ENCODE measurements at regions not wholly inside any gene's neighbourhood (a gene's known extent, or its start where the extent isn't known, plus 50 kb on each side); places are given as distances from the start of the nearest gene placed in this dataset.

DNA sequence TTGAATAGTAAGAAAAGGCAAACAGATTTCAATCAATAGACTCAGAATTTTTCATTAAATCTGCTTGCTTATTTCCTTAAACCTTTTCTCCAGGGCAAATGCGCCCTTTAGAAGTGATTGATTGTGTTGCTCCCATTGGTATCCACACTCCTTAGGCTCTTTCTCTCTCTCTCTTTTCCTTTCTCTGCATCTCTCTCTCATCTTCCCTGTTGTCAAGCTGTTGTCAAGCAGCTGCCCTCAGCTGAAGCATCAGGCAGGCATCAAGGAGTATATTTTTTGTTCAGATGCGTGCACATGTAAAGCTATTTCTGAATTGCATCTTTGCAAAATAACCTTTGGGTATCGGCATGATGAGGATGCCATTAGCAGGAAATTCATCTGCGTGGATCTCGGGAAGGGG is 107.2 kb upstream of the PLET1 start:
- H3K4me1 ChIP-seq (ENCODE audit: control insufficient read depth in 2 of 2, insufficient read depth in 2 of 2, low read length in 1 of 2): no peaks in the 10 kb centered on the region
- H3K4me3 ChIP-seq (ENCODE audit: low read depth in 1 of 2, low read length in 2 of 2): no peak overlapping the region
- peaks cover 0 to 3% of the 10 kb centered on the region in 2 donors for H3K9me3 ChIP-seq (ENCODE audit: control insufficient read depth in 2 of 2, insufficient read depth in 1 of 2, low read depth in 1 of 2, low read length in 1 of 2)
- no peak overlapping the region for H3K27ac ChIP-seq (ENCODE audit: low read depth in 2 of 2, low read length in 1 of 2)
- H3K36me3 ChIP-seq (ENCODE audit: control insufficient read depth in 2 of 2, insufficient read depth in 2 of 2, low read length in 1 of 2): no peaks in the 10 kb centered on the region
- H3K27me3 ChIP-seq (ENCODE audit: control insufficient read depth in 1 of 2, insufficient read depth in 2 of 2, low read length in 2 of 2): no peaks in the 10 kb centered on the region
- WGBS, 2 donors: 93% methylated on average over 5 of the region's 5 CpGs

DNA sequence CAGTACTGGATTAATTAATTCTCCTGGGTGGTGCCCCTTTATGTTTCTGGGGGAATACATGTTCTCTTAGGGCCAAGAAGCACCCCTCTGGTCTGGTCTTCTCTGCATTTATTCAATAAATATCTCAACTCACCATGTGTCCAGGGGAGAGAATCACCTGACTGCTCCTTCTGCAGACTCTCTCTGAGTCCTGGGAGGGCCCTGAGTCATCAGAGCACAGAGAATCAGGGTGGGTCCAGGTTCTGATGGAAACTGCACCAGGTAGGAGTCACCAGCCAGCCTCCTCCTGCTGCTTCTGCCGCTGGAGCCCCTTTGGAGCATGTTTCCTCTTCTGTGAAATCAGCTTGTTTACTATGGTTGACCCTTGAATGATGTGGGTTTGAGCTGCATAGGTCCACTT is 107.7 kb upstream of the PLET1 start:
- peaks cover 0 to 3% of the 10 kb centered on the region in 2 donors for H3K9me3 ChIP-seq (ENCODE audit: control insufficient read depth in 2 of 2, insufficient read depth in 1 of 2, low read depth in 1 of 2, low read length in 1 of 2)
- H3K4me1 ChIP-seq (ENCODE audit: control insufficient read depth in 2 of 2, insufficient read depth in 2 of 2, low read length in 1 of 2): no peaks in the 10 kb centered on the region
- H3K27ac ChIP-seq (ENCODE audit: low read depth in 2 of 2, low read length in 1 of 2): no peak overlapping the region
- no peak overlapping the region for H3K4me3 ChIP-seq (ENCODE audit: low read depth in 1 of 2, low read length in 2 of 2)
- no peaks in the 10 kb centered on the region for H3K27me3 ChIP-seq (ENCODE audit: control insufficient read depth in 1 of 2, insufficient read depth in 2 of 2, low read length in 2 of 2)
- 84 to 91% methylated on average over 1 of the region's 1 CpG for WGBS, 2 donors
- no peaks in the 10 kb centered on the region for H3K36me3 ChIP-seq (ENCODE audit: control insufficient read depth in 2 of 2, insufficient read depth in 2 of 2, low read length in 1 of 2)

GRCh38 chr11:112369374-112369773 is 108.7 kb upstream of the PLET1 start:
- no peak overlapping the region for H3K27ac ChIP-seq (ENCODE audit: low read depth in 2 of 2, low read length in 1 of 2)
- WGBS, 2 donors: 61 to 72% methylated on average over 1 of the region's 1 CpG
- no peaks in the 10 kb centered on the region for H3K27me3 ChIP-seq (ENCODE audit: control insufficient read depth in 1 of 2, insufficient read depth in 2 of 2, low read length in 2 of 2)
- H3K4me1 ChIP-seq (ENCODE audit: control insufficient read depth in 2 of 2, insufficient read depth in 2 of 2, low read length in 1 of 2): no peaks in the 10 kb centered on the region
- H3K4me3 ChIP-seq (ENCODE audit: low read depth in 1 of 2, low read length in 2 of 2): no peak overlapping the region
- peaks cover 0 to 3% of the 10 kb centered on the region in 2 donors for H3K9me3 ChIP-seq (ENCODE audit: control insufficient read depth in 2 of 2, insufficient read depth in 1 of 2, low read depth in 1 of 2, low read length in 1 of 2)
- no peaks in the 10 kb centered on the region for H3K36me3 ChIP-seq (ENCODE audit: control insufficient read depth in 2 of 2, insufficient read depth in 2 of 2, low read length in 1 of 2)

DNA sequence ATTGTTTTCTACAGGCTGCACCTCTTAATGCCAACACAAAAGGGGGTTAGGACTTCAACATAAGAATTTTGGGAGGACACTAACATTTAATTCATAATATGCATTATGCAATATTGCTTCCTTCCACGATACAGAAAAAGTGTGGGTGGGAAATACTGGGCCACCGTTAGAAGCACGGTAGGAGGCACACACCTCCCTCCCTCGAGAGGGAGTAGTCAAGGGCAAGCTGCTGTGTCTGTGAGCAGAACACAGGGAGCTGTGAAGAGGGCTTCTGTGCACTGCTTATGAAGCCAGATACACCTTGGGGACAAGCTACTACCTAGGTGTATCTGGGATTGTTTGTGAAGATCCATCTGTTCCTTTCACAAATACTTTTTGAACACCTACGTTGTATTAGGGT is 109.3 kb upstream of the PLET1 start:
- Histone ChIP-seq H3K4me3 (ENCODE audit: low read depth in 1 of 2, low read length in 2 of 2) (no peak overlapping the region), H3K36me3 (ENCODE audit: control insufficient read depth in 2 of 2, insufficient read depth in 2 of 2, low read length in 1 of 2) (no peaks in the 10 kb centered on the region), H3K9me3 (ENCODE audit: control insufficient read depth in 2 of 2, insufficient read depth in 1 of 2, low read depth in 1 of 2, low read length in 1 of 2) (peaks cover 0 to 3% of the 10 kb centered on the region in 2 donors), H3K27me3 (ENCODE audit: control insufficient read depth in 1 of 2, insufficient read depth in 2 of 2, low read length in 2 of 2) (no peaks in the 10 kb centered on the region), H3K27ac (ENCODE audit: low read depth in 2 of 2, low read length in 1 of 2) (no peak overlapping the region), H3K4me1 (ENCODE audit: control insufficient read depth in 2 of 2, insufficient read depth in 2 of 2, low read length in 1 of 2) (no peaks in the 10 kb centered on the region)
- WGBS, 2 donors: 69 to 82% methylated on average over 5 of the region's 5 CpGs

DNA sequence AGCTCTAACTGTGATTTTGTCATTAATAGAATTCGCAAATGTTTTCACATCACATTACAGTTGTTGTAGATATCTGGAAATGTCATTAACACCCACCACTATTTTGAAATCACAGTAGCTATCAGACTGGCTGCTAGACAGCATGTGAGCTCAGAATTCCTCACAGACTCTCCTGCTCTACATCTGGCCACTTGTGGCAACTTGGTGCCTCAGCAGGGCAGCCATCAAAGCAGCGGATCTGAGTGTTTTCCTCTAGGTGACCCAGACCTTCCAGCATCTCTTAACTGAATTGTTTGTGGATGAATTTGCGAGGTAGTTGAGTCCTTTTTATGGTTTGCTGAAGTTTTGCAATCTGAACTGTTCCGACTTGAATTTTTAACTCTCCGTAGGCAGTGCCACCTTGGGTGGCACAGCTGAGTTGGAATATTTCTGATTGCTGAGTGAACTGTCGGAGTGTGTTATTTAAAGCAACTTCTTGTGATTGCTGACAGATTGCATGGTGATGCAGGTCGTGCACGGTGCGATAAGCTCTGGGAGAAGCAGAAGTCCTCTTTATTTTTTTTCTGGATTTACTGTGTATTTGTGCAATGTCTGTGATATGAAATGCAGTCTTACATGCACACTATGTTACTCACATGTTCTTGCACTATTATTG is 114.0 kb upstream of the PLET1 start:
- no peaks in the 10 kb centered on the region for H3K27me3 ChIP-seq (ENCODE audit: control insufficient read depth in 1 of 2, insufficient read depth in 2 of 2, low read length in 2 of 2)
- H3K9me3 ChIP-seq (ENCODE audit: control insufficient read depth in 2 of 2, insufficient read depth in 1 of 2, low read depth in 1 of 2, low read length in 1 of 2): peaks cover 0 to 3% of the 10 kb centered on the region in 2 donors
- H3K4me1 ChIP-seq (ENCODE audit: control insufficient read depth in 2 of 2, insufficient read depth in 2 of 2, low read length in 1 of 2): no peaks in the 10 kb centered on the region
- H3K36me3 ChIP-seq (ENCODE audit: control insufficient read depth in 2 of 2, insufficient read depth in 2 of 2, low read length in 1 of 2): no peaks in the 10 kb centered on the region
- H3K27ac ChIP-seq (ENCODE audit: low read depth in 2 of 2, low read length in 1 of 2): no peak overlapping the region
- no peak overlapping the region for H3K4me3 ChIP-seq (ENCODE audit: low read depth in 1 of 2, low read length in 2 of 2)
- WGBS, 2 donors: 87 to 90% methylated on average over 9 of the region's 9 CpGs

DNA sequence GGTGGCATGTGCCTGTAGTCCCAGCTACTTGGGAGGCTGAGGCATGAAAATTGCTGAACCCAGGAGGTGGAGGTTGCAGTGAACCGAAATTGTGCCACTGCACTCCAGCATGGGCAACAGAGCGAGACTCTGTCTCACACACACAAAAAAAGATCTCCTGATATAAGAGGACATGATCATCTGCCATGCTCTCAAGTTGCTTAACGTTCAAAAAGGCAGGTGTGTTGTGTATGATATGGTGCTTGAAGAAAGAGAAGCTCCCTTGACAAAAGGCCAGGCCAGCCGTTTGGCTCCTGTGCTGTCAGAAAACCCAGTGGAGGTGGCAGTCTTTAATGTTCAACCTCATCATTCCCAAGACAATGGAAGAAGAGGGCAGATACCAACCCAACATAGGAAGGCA is 117.3 kb upstream of the PLET1 start:
- H3K4me3 ChIP-seq (ENCODE audit: low read depth in 1 of 2, low read length in 2 of 2): no peak overlapping the region
- no peaks in the 10 kb centered on the region for H3K27me3 ChIP-seq (ENCODE audit: control insufficient read depth in 1 of 2, insufficient read depth in 2 of 2, low read length in 2 of 2)
- H3K4me1 ChIP-seq (ENCODE audit: control insufficient read depth in 2 of 2, insufficient read depth in 2 of 2, low read length in 1 of 2): peaks cover 0 to 4% of the 10 kb centered on the region in 2 donors
- H3K9me3 ChIP-seq (ENCODE audit: control insufficient read depth in 2 of 2, insufficient read depth in 1 of 2, low read depth in 1 of 2, low read length in 1 of 2): no peaks in the 10 kb centered on the region
- H3K27ac ChIP-seq (ENCODE audit: low read depth in 2 of 2, low read length in 1 of 2): no peak overlapping the region
- WGBS, 2 donors: 85% methylated on average over 4 of the region's 4 CpGs
- no peaks in the 10 kb centered on the region for H3K36me3 ChIP-seq (ENCODE audit: control insufficient read depth in 2 of 2, insufficient read depth in 2 of 2, low read length in 1 of 2)

- Histone ChIP-seq H3K27ac (ENCODE audit: low read depth in 2 of 2, low read length in 1 of 2) (no peak overlapping the region), H3K4me1 (ENCODE audit: control insufficient read depth in 2 of 2, insufficient read depth in 2 of 2, low read length in 1 of 2) (peaks cover 0 to 4% of the 10 kb centered on the region in 2 donors), H3K36me3 (ENCODE audit: control insufficient read depth in 2 of 2, insufficient read depth in 2 of 2, low read length in 1 of 2) (no peaks in the 10 kb centered on the region), H3K27me3 (ENCODE audit: control insufficient read depth in 1 of 2, insufficient read depth in 2 of 2, low read length in 2 of 2) (no peaks in the 10 kb centered on the region), H3K9me3 (ENCODE audit: control insufficient read depth in 2 of 2, insufficient read depth in 1 of 2, low read depth in 1 of 2, low read length in 1 of 2) (no peaks in the 10 kb centered on the region), H3K4me3 (ENCODE audit: low read depth in 1 of 2, low read length in 2 of 2) (no peak overlapping the region)
- 82 to 93% methylated on average over 9 of the region's 9 CpGs for WGBS, 2 donors
Measured at GRCh38 chr11:112380464-112380863, 119.8 kb upstream of the PLET1 start.

DNA sequence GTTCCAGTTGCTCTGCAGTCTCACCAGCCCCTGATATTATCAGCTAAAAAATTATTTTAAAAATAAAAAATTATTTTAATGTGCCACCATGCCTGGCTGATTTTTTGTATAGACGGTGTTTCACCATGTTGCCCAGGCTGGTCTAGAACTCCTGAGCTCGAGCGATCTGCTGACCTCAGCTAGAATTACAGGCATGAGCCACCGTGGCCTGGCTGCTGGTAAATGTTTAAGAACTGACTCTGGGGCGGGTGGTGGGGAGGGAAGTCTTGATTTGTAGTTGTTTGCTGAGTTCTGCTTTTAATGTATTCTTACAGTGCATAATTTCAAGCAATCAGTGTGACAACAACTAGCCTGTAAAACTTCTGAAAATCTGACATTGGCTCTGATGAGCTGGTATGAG is 120.9 kb upstream of the PLET1 start:
- no peaks in the 10 kb centered on the region for H3K27me3 ChIP-seq (ENCODE audit: control insufficient read depth in 1 of 2, insufficient read depth in 2 of 2, low read length in 2 of 2)
- peaks cover 0 to 4% of the 10 kb centered on the region in 2 donors for H3K4me1 ChIP-seq (ENCODE audit: control insufficient read depth in 2 of 2, insufficient read depth in 2 of 2, low read length in 1 of 2)
- H3K9me3 ChIP-seq (ENCODE audit: control insufficient read depth in 2 of 2, insufficient read depth in 1 of 2, low read depth in 1 of 2, low read length in 1 of 2): no peaks in the 10 kb centered on the region
- no peak overlapping the region for H3K27ac ChIP-seq (ENCODE audit: low read depth in 2 of 2, low read length in 1 of 2)
- 69 to 77% methylated on average over 5 of the region's 5 CpGs for WGBS, 2 donors
- no peaks in the 10 kb centered on the region for H3K36me3 ChIP-seq (ENCODE audit: control insufficient read depth in 2 of 2, insufficient read depth in 2 of 2, low read length in 1 of 2)
- H3K4me3 ChIP-seq (ENCODE audit: low read depth in 1 of 2, low read length in 2 of 2): no peak overlapping the region

GRCh38 chr11:112382561-112382960 is 121.9 kb upstream of the PLET1 start:
- peaks cover 0 to 4% of the 10 kb centered on the region in 2 donors for H3K4me1 ChIP-seq (ENCODE audit: control insufficient read depth in 2 of 2, insufficient read depth in 2 of 2, low read length in 1 of 2)
- no peak overlapping the region for H3K27ac ChIP-seq (ENCODE audit: low read depth in 2 of 2, low read length in 1 of 2)
- 76 to 82% methylated on average over 5 of the region's 5 CpGs for WGBS, 2 donors
- no peaks in the 10 kb centered on the region for H3K9me3 ChIP-seq (ENCODE audit: control insufficient read depth in 2 of 2, insufficient read depth in 1 of 2, low read depth in 1 of 2, low read length in 1 of 2)
- no peaks in the 10 kb centered on the region for H3K36me3 ChIP-seq (ENCODE audit: control insufficient read depth in 2 of 2, insufficient read depth in 2 of 2, low read length in 1 of 2)
- H3K27me3 ChIP-seq (ENCODE audit: control insufficient read depth in 1 of 2, insufficient read depth in 2 of 2, low read length in 2 of 2): no peaks in the 10 kb centered on the region
- no peak overlapping the region for H3K4me3 ChIP-seq (ENCODE audit: low read depth in 1 of 2, low read length in 2 of 2)

DNA sequence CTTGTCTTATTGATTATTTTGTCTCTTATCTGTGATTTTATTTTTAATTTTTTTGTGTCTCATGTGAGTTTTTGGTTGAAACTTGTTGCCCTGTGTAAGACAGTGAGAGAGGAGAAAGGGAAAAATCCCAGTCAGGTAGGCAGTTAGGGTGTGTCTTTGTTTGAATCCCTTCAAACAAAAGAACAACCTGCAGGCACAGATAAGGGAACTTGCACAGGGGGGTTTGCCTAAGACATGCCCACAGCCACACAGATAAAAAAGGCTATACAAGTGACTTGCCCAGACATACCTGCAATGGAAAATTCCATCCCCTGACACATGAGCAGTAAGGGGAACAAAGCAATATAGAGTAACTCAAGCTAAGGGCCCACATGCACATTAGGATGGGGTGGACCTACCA is 127.8 kb upstream of the PLET1 start:
- no peaks in the 10 kb centered on the region for H3K27me3 ChIP-seq (ENCODE audit: control insufficient read depth in 1 of 2, insufficient read depth in 2 of 2, low read length in 2 of 2)
- H3K36me3 ChIP-seq (ENCODE audit: control insufficient read depth in 2 of 2, insufficient read depth in 2 of 2, low read length in 1 of 2): no peaks in the 10 kb centered on the region
- H3K4me1 ChIP-seq (ENCODE audit: control insufficient read depth in 2 of 2, insufficient read depth in 2 of 2, low read length in 1 of 2): no peaks in the 10 kb centered on the region
- H3K27ac ChIP-seq (ENCODE audit: low read depth in 2 of 2, low read length in 1 of 2): no peak overlapping the region
- peaks cover 0 to 2% of the 10 kb centered on the region in 2 donors for H3K9me3 ChIP-seq (ENCODE audit: control insufficient read depth in 2 of 2, insufficient read depth in 1 of 2, low read depth in 1 of 2, low read length in 1 of 2)
- no peak overlapping the region for H3K4me3 ChIP-seq (ENCODE audit: low read depth in 1 of 2, low read length in 2 of 2)

All from esophagus (tissue), 2 donors.